K562 (cell line): ENCODE measurements at regions not wholly inside any gene's neighbourhood (a gene's known extent, or its start where the extent isn't known, plus 50 kb on each side); places are given as distances from the start of the nearest gene placed in this dataset.

Source experiments
- ATAC-seq: fragments of 200-7000 bp; cut with Tn5 transposase; 3 replicates; pipeline ENCODE4 v1.9.1; 2020; ENCODE audit warnings: moderate library complexity
- BruUV-seq: library from RNA; stranded (reverse); fragments of 400-500 nt; replicated peaks from 2 replicates; lab custom pipeline; 2021; lab: Mats Ljungman, UMichigan
- CTCF ChIA-PET: fragments of 300-600 bp; formaldehyde crosslinking; extraction: SDS; loops from one replicate; lab custom pipeline; 2021; ENCODE audit warnings: low intra/inter-chr PET ratio; lab: Yijun Ruan, JAX
- POLR2A ChIA-PET: fragments of 300-600, 350-650 bp; sonication (Branson Sonifier 250); formaldehyde crosslinking; extraction: SDS; loops from one replicate; lab custom pipeline; 2021; ENCODE audit warnings: antibody characterized with exemption, inconsistent platforms; lab: Yijun Ruan, JAX
- DNase-seq, 4 experiments: peaks; one replicate each; pipeline versions ENCODE4 v3.0.0 to v3.0.0-alpha.2; 2011 to 2018; ENCODE audit warnings: low spot score in 3 of 4, mixed read lengths in 3 of 4; ENCODE audit errors: extremely low read depth in 1 of 4
- FAIRE-seq: peaks from 2 replicates; lab custom pipeline; 2011; peaks lifted over from hg19 to GRCh38; lab: Jason Lieb, UNC
- H2AFZ ChIP-seq: 2 replicates; pipeline ENCODE4 v1.6.0; 2011; ENCODE audit warnings: low read depth, low read length, control low read depth, inconsistent platforms
- H3K27ac ChIP-seq: fragments of 200-600 bp; 3 replicates; pipeline ENCODE4 v1.8.0; 2011; ENCODE audit warnings: low read depth, mild to moderate bottlenecking, control low read depth, inconsistent platforms, low read length, moderate library complexity, mixed read lengths; ENCODE audit errors: extremely low read depth
- H3K27me3 ChIP-seq, 2 experiments: fragments of 300-600 bp in 1 of 2; 2 replicates in 1 of 2; 3 replicates in 1 of 2; pipeline versions ENCODE4 v1.6.0 to v1.8.0; 2011; ENCODE audit warnings: inconsistent platforms in 2 of 2, low read length in 2 of 2, mild to moderate bottlenecking in 1 of 2, mixed read lengths in 1 of 2, moderate library complexity in 1 of 2; ENCODE audit not compliant: control insufficient read depth in 2 of 2, insufficient read depth in 2 of 2
- H3K36me3 ChIP-seq: fragments of 300-600 bp; 3 replicates; pipeline ENCODE4 v1.8.0; 2011; ENCODE audit warnings: mild to moderate bottlenecking, low read length, inconsistent platforms; ENCODE audit not compliant: control insufficient read depth, insufficient read depth
- H3K4me1 ChIP-seq, 2 experiments: fragments of 200-600 bp in 1 of 2; replicated peaks in 1 of 2; 2 replicates in 1 of 2; 3 replicates in 1 of 2; pipeline versions ENCODE4 v1.5.1 to v1.8.0; 2011; ENCODE audit warnings: inconsistent platforms in 2 of 2, low read length in 2 of 2, mild to moderate bottlenecking in 1 of 2, mixed read lengths in 1 of 2, moderate library complexity in 1 of 2; ENCODE audit not compliant: control insufficient read depth in 2 of 2, insufficient read depth in 2 of 2
- H3K4me2 ChIP-seq: 2 replicates; pipeline ENCODE4 v1.6.1; 2011; ENCODE audit warnings: low read length, control low read depth, inconsistent platforms, mixed read lengths; ENCODE audit not compliant: insufficient read depth
- H3K4me3 ChIP-seq: fragments of 200-600 bp; sonication (generic), shearing (Covaris generic); 2 replicates; pipeline ENCODE4 v1.5.1; 2016; ENCODE audit warnings: control low read depth, inconsistent platforms
- H3K79me2 ChIP-seq: fragments of 200-600 bp; 3 replicates; pipeline ENCODE4 v1.8.0; 2011; ENCODE audit warnings: low read length, inconsistent platforms; ENCODE audit not compliant: control insufficient read depth, insufficient read depth
- H3K9ac ChIP-seq, 2 experiments: 2 replicates each; pipeline versions ENCODE4 v1.6.0 to v1.6.1; 2011; ENCODE audit warnings: low read depth in 2 of 2, low read length in 2 of 2, control low read depth in 1 of 2, inconsistent platforms in 1 of 2, mild to moderate bottlenecking in 1 of 2, mixed read lengths in 1 of 2; ENCODE audit not compliant: insufficient read depth in 1 of 2
- H3K9me1 ChIP-seq: one replicate; pipeline ENCODE4 v1.6.0; 2011; ENCODE audit warnings: inconsistent platforms, mild to moderate bottlenecking, low read length, moderate library complexity; ENCODE audit not compliant: control insufficient read depth, insufficient read depth
- H3K9me3 ChIP-seq: replicated peaks from 2 replicates; pipeline ENCODE4 v1.5.1; 2011; ENCODE audit warnings: low read depth, low read length, inconsistent platforms; ENCODE audit not compliant: control insufficient read depth, insufficient read depth
- H4K20me1 ChIP-seq: replicated peaks from 2 replicates; pipeline ENCODE4 v1.6.1; 2011; ENCODE audit warnings: low read length, inconsistent platforms, mixed read lengths; ENCODE audit not compliant: control insufficient read depth, insufficient read depth
- ATF1 ChIP-seq, 2 experiments: fragments of 450-650 bp in 1 of 2; IDR thresholded peaks; 2 replicates each; pipeline ENCODE4 v1.6.1; 2016; ENCODE audit warnings: missing compliant biosample characterization in 1 of 2, missing genetic modification characterization in 1 of 2
- CBFA2T2 ChIP-seq: fragments of 450-650 bp; conservative IDR thresholded peaks from 2 replicates; pipeline ENCODE4 v1.6.1; 2017; ENCODE audit warnings: mild to moderate bottlenecking
- HMGN3 ChIP-seq: IDR thresholded peaks from 2 replicates; pipeline ENCODE4 v1.6.1; 2011; ENCODE audit warnings: borderline replicate concordance, low read depth, mild to moderate bottlenecking, mixed read lengths, low read length; ENCODE audit not compliant: insufficient read length; ENCODE audit errors: extremely low read depth
- NCOA6 ChIP-seq: fragments of 450-650 bp; IDR thresholded peaks from 2 replicates; pipeline ENCODE4 v1.6.1; 2017; ENCODE audit warnings: mild to moderate bottlenecking
- RBFOX2 ChIP-seq: fragments of 200-400 bp; formaldehyde crosslinking; IDR thresholded peaks from 2 replicates; pipeline ENCODE4 v1.6.1; 2017; ENCODE audit warnings: low read depth, mild to moderate bottlenecking, low read length, moderate library complexity
- VEZF1 ChIP-seq: fragments of 200-800 bp; sonication (Bioruptor generic); IDR thresholded peaks from 2 replicates; pipeline ENCODE4 v1.6.1; 2017; ENCODE audit warnings: missing genetic modification characterization, missing compliant biosample characterization
- ZBTB12 ChIP-seq: fragments of 250-450 bp; sonication (Bioruptor Pico); IDR thresholded peaks from 2 replicates; pipeline ENCODE4 v1.4.0; 2020
- ZNF124 ChIP-seq: sonication (generic); formaldehyde crosslinking; IDR thresholded peaks from 2 replicates; pipeline ENCODE4 v1.8.1; 2022; ENCODE audit warnings: missing genetic modification reagents
- WGBS: fragments of 100-300 bp; shearing (Covaris generic); methylation state at CpG from one replicate; pipeline ENCODE4 v1.1.6; 2016; ENCODE audit warnings: low coverage, mixed read lengths; ENCODE audit not compliant: insufficient coverage; ENCODE audit errors: missing lambda C conversion rate; 5-methylcytosine and 5-hydroxymethylcytosine counted together
- in situ Hi-C: fragments of 300-500 bp; cut with MboI; formaldehyde crosslinking; loops from 4 replicates; pipeline ENCODE4 v1.15.0; 2018; ENCODE audit warnings: inconsistent platforms, mixed read lengths
- intact Hi-C: fragments of 100-400 bp; cut with micrococcal nuclease; formaldehyde crosslinking; loops from 2 replicates; pipeline ENCODE4 v1.14.2; 2022

GRCh38 chr9:567747-568305, 273.7 kb upstream of the DMRT1 start:
- ChIA-PET CTCF (no interaction called here), POLR2A (no interaction called here)
- TF ChIP-seq RBFOX2 (no peak), CBFA2T2 (no peak), HMGN3 (no peak), ATF1 (CRISPR knock-in tag; IDR thresholded peaks at IDR 0.05) (no peak), ATF1 (tag; IDR thresholded peaks at IDR 0.05) (no peak), NCOA6 (no peak), ZBTB12 (CRISPR knock-in tag) (no peak), ZNF124 (CRISPR knock-in tag) (no peak), VEZF1 (CRISPR knock-in tag) (no peak)
- DNase-seq: no peak
- no peaks in the 10 kb centered on the region for H3K9me1 ChIP-seq
- H3K4me2 ChIP-seq: no peak overlapping the region
- no peak overlapping the region for H3K9ac ChIP-seq
- H3K4me1 ChIP-seq: no peaks in the 10 kb centered on the region
- in situ Hi-C loops: no loop called here
- H3K36me3 ChIP-seq: no peaks in the 10 kb centered on the region
- 0% methylated on average over 3 of the region's 3 CpGs for WGBS
- no peak overlapping the region for H3K4me3 ChIP-seq
- no peak for FAIRE-seq
- H3K9me3 ChIP-seq: no peaks in the 10 kb centered on the region
- no peak overlapping the region for H2AFZ ChIP-seq
- no peak overlapping the region for H3K27ac ChIP-seq
- intact Hi-C loops: no loop called here
- BruUV-seq: no TSS peak
- no peaks in the 10 kb centered on the region for H3K79me2 ChIP-seq
- H3K27me3 ChIP-seq: no peaks in the 10 kb centered on the region; a peak in 1 of 5 replicates
- ATAC-seq: no peak
- H4K20me1 ChIP-seq: no peaks in the 10 kb centered on the region
